HepG2 (cell line): ENCODE measurements at regions not wholly inside any gene's neighbourhood (a gene's known extent, or its start where the extent isn't known, plus 50 kb on each side); places are given as distances from the start of the nearest gene placed in this dataset.

Experiments
- ATAC-seq: fragments of 200-7000 bp; cut with Tn5 transposase; 3 replicates; pipeline ENCODE4 v1.9.1; 2020; ENCODE audit warnings: mild to moderate bottlenecking, moderate library complexity
- BruUV-seq: library from RNA; stranded (reverse); fragments of 400-500 nt; replicated peaks from 2 replicates; lab custom pipeline; 2021; lab: Mats Ljungman, UMichigan
- CTCF ChIA-PET: fragments of 300-600 bp; formaldehyde crosslinking; extraction: SDS; loops from one replicate; lab custom pipeline; 2021; ENCODE audit warnings: low total read pairs, inconsistent platforms, low intra/inter-chr PET ratio; lab: Yijun Ruan, JAX
- POLR2A ChIA-PET: fragments of 350-600 bp; sonication (Branson Sonifier 250); formaldehyde crosslinking; loops from one replicate; lab custom pipeline; 2020; ENCODE audit warnings: antibody characterized with exemption, inconsistent platforms; lab: Yijun Ruan, JAX
- DNase-seq: peaks from one replicate; pipeline ENCODE4 v3.0.0-alpha.2; 2015; ENCODE audit warnings: low spot score
- FAIRE-seq: peaks from 3 replicates; lab custom pipeline; 2011; peaks lifted over from hg19 to GRCh38; lab: Jason Lieb, UNC
- H2AFZ ChIP-seq: one replicate; pipeline ENCODE4 v1.6.1; 2011; ENCODE audit warnings: low read length, inconsistent platforms
- H3K27ac ChIP-seq: fragments of 300-600 bp; 3 replicates; pipeline ENCODE4 v1.8.0; 2011; ENCODE audit warnings: mixed run types, mild to moderate bottlenecking, mixed read lengths, low read length, inconsistent platforms; ENCODE audit not compliant: insufficient read depth; ENCODE audit errors: extremely low read length
- H3K27me3 ChIP-seq, 2 experiments: fragments of 200-600 bp in 1 of 2; 2 replicates in 1 of 2; 3 replicates in 1 of 2; pipeline versions ENCODE4 v1.6.0 to v1.8.0; 2011; ENCODE audit warnings: low read length in 2 of 2, mild to moderate bottlenecking in 2 of 2, moderate library complexity in 2 of 2, inconsistent platforms in 1 of 2; ENCODE audit not compliant: insufficient read depth in 2 of 2, control insufficient read depth in 1 of 2
- H3K36me3 ChIP-seq, 2 experiments: fragments of 200-600 bp in 1 of 2; replicated peaks in 1 of 2; 2 replicates in 1 of 2; 3 replicates in 1 of 2; pipeline versions ENCODE4 v1.5.1 to v1.8.0; 2011; ENCODE audit warnings: low read length in 2 of 2, inconsistent platforms in 1 of 2; ENCODE audit not compliant: insufficient read depth in 2 of 2, control insufficient read depth in 1 of 2
- H3K4me1 ChIP-seq: 2 replicates; pipeline ENCODE4 v1.5.1; 2012; ENCODE audit warnings: low read length, inconsistent platforms; ENCODE audit not compliant: insufficient read depth
- H3K4me2 ChIP-seq: 2 replicates; pipeline ENCODE4 v1.6.0; 2011; ENCODE audit warnings: low read depth, low read length, inconsistent platforms
- H3K4me3 ChIP-seq, 3 experiments: fragments of 200-600 bp in 1 of 3; sonication (generic), shearing (Covaris generic) in 1 of 3; replicated peaks in 1 of 3; 2 replicates each; pipeline ENCODE4 v1.5.1; 2011 to 2016; ENCODE audit warnings: low read length in 3 of 3, inconsistent platforms in 2 of 3, low read depth in 2 of 3, mild to moderate bottlenecking in 2 of 3, control low read depth in 1 of 3, mixed read lengths in 1 of 3; ENCODE audit not compliant: insufficient read depth in 1 of 3
- H3K79me2 ChIP-seq: one replicate; pipeline ENCODE4 v1.6.1; 2011; ENCODE audit warnings: low read length, inconsistent platforms; ENCODE audit not compliant: insufficient read depth
- H3K9ac ChIP-seq: 2 replicates; pipeline ENCODE4 v1.6.0; 2011; ENCODE audit warnings: mild to moderate bottlenecking, low read depth, low read length, inconsistent platforms; ENCODE audit not compliant: insufficient read depth
- H3K9me3 ChIP-seq: 2 replicates; pipeline ENCODE4 v1.5.1; 2012; ENCODE audit warnings: mild to moderate bottlenecking, low read length
- H4K20me1 ChIP-seq: 2 replicates; pipeline ENCODE4 v1.6.0; 2011; ENCODE audit warnings: inconsistent platforms, mild to moderate bottlenecking, low read length, moderate library complexity; ENCODE audit not compliant: insufficient read depth
- ELF1 ChIP-seq: sonication (generic); formaldehyde crosslinking; IDR thresholded peaks from 2 replicates; pipeline ENCODE4 v1.4.0; 2020; ENCODE audit warnings: missing genetic modification reagents
- GLMP ChIP-seq: sonication (generic); formaldehyde crosslinking; IDR thresholded peaks from 2 replicates; pipeline ENCODE4 v1.9.0; 2021; ENCODE audit warnings: missing genetic modification reagents, mild to moderate bottlenecking, borderline replicate concordance
- HMGXB4 ChIP-seq, 2 experiments: sonication (generic) in 1 of 2; formaldehyde crosslinking in 1 of 2; IDR thresholded peaks; 2 replicates each; pipeline versions ENCODE4 v1.4.0 to v1.6.1; 2018 to 2020; ENCODE audit warnings: missing genetic modification reagents in 2 of 2, borderline replicate concordance in 1 of 2, low read depth in 1 of 2, mild to moderate bottlenecking in 1 of 2, missing biosample characterization in 1 of 2
- HOXD1 ChIP-seq: sonication (generic); formaldehyde crosslinking; IDR thresholded peaks from 2 replicates; pipeline ENCODE4 v1.5.0; 2020; ENCODE audit warnings: missing genetic modification reagents
- KDM2A ChIP-seq: sonication (generic); formaldehyde crosslinking; IDR thresholded peaks from 2 replicates; pipeline ENCODE4 v1.4.0; 2020; ENCODE audit warnings: low read depth, missing genetic modification reagents, borderline replicate concordance
- RCOR2 ChIP-seq: IDR thresholded peaks from 2 replicates; pipeline ENCODE4 v1.6.1; 2016; ENCODE audit warnings: missing biosample characterization, missing genetic modification reagents
- REST ChIP-seq, 2 experiments: IDR thresholded peaks; 2 replicates each; pipeline ENCODE4 v1.6.1; 2011 to 2012; ENCODE audit warnings: low read length in 2 of 2, borderline replicate concordance in 1 of 2, low read depth in 1 of 2, mild to moderate bottlenecking in 1 of 2, moderate library complexity in 1 of 2
- TFDP2 ChIP-seq: sonication (generic); formaldehyde crosslinking; IDR thresholded peaks from 2 replicates; pipeline ENCODE4 v1.4.0; 2020; ENCODE audit warnings: missing genetic modification reagents
- THAP8 ChIP-seq: sonication (generic); formaldehyde crosslinking; IDR thresholded peaks from 2 replicates; pipeline ENCODE4 v1.5.1; 2020; ENCODE audit warnings: missing genetic modification reagents, mild to moderate bottlenecking, borderline replicate concordance
- ZNF484 ChIP-seq: sonication (generic); formaldehyde crosslinking; IDR thresholded peaks from 2 replicates; pipeline ENCODE4 v1.5.1; 2020; ENCODE audit warnings: mild to moderate bottlenecking, low read depth, missing genetic modification reagents, borderline replicate concordance
- ZNF768 ChIP-seq: sonication (generic); formaldehyde crosslinking; IDR thresholded peaks from 2 replicates; pipeline ENCODE4 v1.4.0; 2020; ENCODE audit warnings: missing genetic modification reagents
- WGBS: methylation state at CpG from one replicate; pipeline ENCODE4 v1.1.6; 2017; ENCODE audit warnings: low lambda C conversion rate; 5-methylcytosine and 5-hydroxymethylcytosine counted together
- in situ Hi-C: cut with HindIII; loops from 2 replicates; pipeline ENCODE4 v1.10.0; 2017; ENCODE audit warnings: low pct_unique_long_range_greater_than_20kb; ENCODE audit not compliant: extremely low pct_ligation_motif_present
- intact Hi-C: fragments of 100-400 bp; cut with micrococcal nuclease; formaldehyde crosslinking; loops from one replicate; pipeline ENCODE4 v1.10.0; 2022; ENCODE audit not compliant: unreplicated experiment

- Histone ChIP-seq H3K9me3 (no peaks in the 10 kb centered on the region), H3K79me2 (no peaks in the 10 kb centered on the region), H3K36me3 (no peaks in the 10 kb centered on the region), H3K9ac (no peak overlapping the region), H3K4me3 (no peak overlapping the region), H3K4me1 (no peaks in the 10 kb centered on the region), H3K4me2 (no peak overlapping the region), H4K20me1 (no peaks in the 10 kb centered on the region), H3K27me3 (peaks cover 0 to 17% of the 10 kb centered on the region in 2 experiments; a peak in 2 of 5 replicates), H3K27ac (no peak overlapping the region), H2AFZ (no peak overlapping the region)
- 5% methylated on average over 2 of the region's 2 CpGs for WGBS
- ATAC-seq (no peak), DNase-seq (no peak), FAIRE-seq (no peak)
- intact Hi-C loops = no loop called here
- CTCF ChIA-PET = no interaction called here
- in situ Hi-C loops = no loop called here
- BruUV-seq = no TSS peak
- TF ChIP-seq REST (IDR thresholded peaks at IDR 0.05; ENCODE audit: borderline replicate concordance in 1 of 2, low read depth in 1 of 2, low read length in 2 of 2) = no peak
- TF ChIP-seq HOXD1 = no peak
- TF ChIP-seq RCOR2 (CRISPR knock-in tag) = no peak
- TF ChIP-seq ELF1 = no peak
- no peak for TF ChIP-seq GLMP (CRISPR knock-in tag)
- no peak for TF ChIP-seq HMGXB4 (CRISPR knock-in tag; IDR thresholded peaks at IDR 0.05; ENCODE audit: borderline replicate concordance in 1 of 2, low read depth in 1 of 2)
- TF ChIP-seq KDM2A = no peak
- TF ChIP-seq ZNF768 = no peak
- TF ChIP-seq ZNF484 = no peak
- no peak for TF ChIP-seq TFDP2 (CRISPR knock-in tag)
- TF ChIP-seq THAP8 (CRISPR knock-in tag) = no peak
- POLR2A ChIA-PET = no interaction called here
Observed at GRCh38 chr13:106628936-106629659, 61.2 kb upstream of the ARGLU1 start.
